Peyer's patch (tissue), 4 donors: ENCODE measurements at regions not wholly inside any gene's neighbourhood (a gene's known extent, or its start where the extent isn't known, plus 50 kb on each side); places are given as distances from the start of the nearest gene placed in this dataset.
A peak's percentile ranks its signal among the peaks of the same experiment; 100 is the strongest.
"Not testable (repeated sequence)": the region's sequence is repeated elsewhere in the genome, so short reads cannot be mapped to it uniquely, and the experiment has no call there.

Source experiments
- DNase-seq, 3 donors: peaks; one replicate each; pipeline ENCODE4 v3.0.0-alpha.2; 2017 to 2019
- H3K27ac ChIP-seq, 4 donors: fragments of 200-600 bp; sonication (generic); one replicate each; pipeline ENCODE4 v1.5.1; 2016 to 2019
- H3K27me3 ChIP-seq, 2 donors: fragments of 200-600 bp; sonication (generic); one replicate each; pipeline ENCODE4 v1.5.1; 2019
- H3K36me3 ChIP-seq, 3 donors: fragments of 200-600 bp; sonication (generic); one replicate each; pipeline ENCODE4 v1.5.1; 2016 to 2019
- H3K4me1 ChIP-seq, 4 donors: fragments of 200-600 bp; sonication (generic); one replicate each; pipeline ENCODE4 v1.5.1; 2016 to 2019
- H3K4me3 ChIP-seq, 4 donors: fragments of 200-600 bp; sonication (generic); 1 replicate in 3 of 4; 2 replicates in 1 of 4; pipeline ENCODE4 v1.5.1; 2016 to 2019; ENCODE audit warnings: mild to moderate bottlenecking in 1 of 4
- H3K9me3 ChIP-seq, 4 donors: fragments of 200-600 bp; sonication (generic); one replicate each; pipeline ENCODE4 v1.5.1; 2016 to 2019; ENCODE audit warnings: mild to moderate bottlenecking in 1 of 4
- CTCF ChIP-seq, 6 experiments: fragments of 450-650 bp in 4 of 6; fragments of 200-600 bp in 2 of 6; sonication (generic) in 1 of 6; IDR thresholded peaks; one replicate each; pipeline ENCODE4 v1.5.1; 2017 to 2019; ENCODE audit warnings: antibody characterized with exemption in 6 of 6, mild to moderate bottlenecking in 3 of 6, moderate library complexity in 1 of 6
- POLR2A ChIP-seq, 2 donors: fragments of 450-650 bp; IDR thresholded peaks; one replicate each; pipeline ENCODE4 v1.5.1; 2017; ENCODE audit warnings: antibody characterized with exemption in 2 of 2, mild to moderate bottlenecking in 2 of 2, moderate library complexity in 2 of 2

- H3K36me3 ChIP-seq: no peaks in the 10 kb centered on the region
- H3K9me3 ChIP-seq: no peaks in the 10 kb centered on the region
- H3K4me1 ChIP-seq: peaks cover 0 to 39% (median 0%) of the 10 kb centered on the region in 4 donors
- peak overlapping the region in 2 of 4 donors; percentile 14 to 40 for H3K27ac ChIP-seq
- TF ChIP-seq POLR2A (IDR thresholded peaks at IDR 0.05) (peak in 1 of 2 donors; percentile 4), CTCF (IDR thresholded peaks at IDR 0.05) (peak in 1 of 6 experiments; percentile 7)
- peak in 2 of 3 donors; percentile 62 to 72 for DNase-seq
- H3K27me3 ChIP-seq: no peaks in the 10 kb centered on the region
- no peak overlapping the region for H3K4me3 ChIP-seq
These were observed 162.4 kb upstream of the ZNF608 start for GRCh38 chr5:124908581-124909451.

- no peaks in the 10 kb centered on the region for H3K9me3 ChIP-seq
- H3K4me3 ChIP-seq: no peak overlapping the region
- H3K27ac ChIP-seq: no peak overlapping the region
- DNase-seq: no peak
- H3K4me1 ChIP-seq: peaks cover 0 to 39% (median 0%) of the 10 kb centered on the region in 4 donors
- H3K27me3 ChIP-seq: no peaks in the 10 kb centered on the region
- TF ChIP-seq CTCF (IDR thresholded peaks at IDR 0.05) (no peak), POLR2A (IDR thresholded peaks at IDR 0.05) (no peak)
- H3K36me3 ChIP-seq: no peaks in the 10 kb centered on the region
These were observed 163.3 kb upstream of the ZNF608 start for GRCh38 chr5:124909734-124910133.

GRCh38 chr5:124910354-124911016, 164.0 kb upstream of the ZNF608 start:
- peaks cover 0 to 38% (median 0%) of the 10 kb centered on the region in 4 donors for H3K4me1 ChIP-seq
- no peaks in the 10 kb centered on the region for H3K27me3 ChIP-seq
- no peaks in the 10 kb centered on the region for H3K9me3 ChIP-seq
- no peak overlapping the region for H3K27ac ChIP-seq
- no peak overlapping the region for H3K4me3 ChIP-seq
- no peak for DNase-seq
- TF ChIP-seq POLR2A (IDR thresholded peaks at IDR 0.05) (no peak), CTCF (IDR thresholded peaks at IDR 0.05) (no peak)
- no peaks in the 10 kb centered on the region for H3K36me3 ChIP-seq

GRCh38 chr5:124912638-124913328, 166.3 kb upstream of the ZNF608 start:
- no peaks in the 10 kb centered on the region for H3K36me3 ChIP-seq
- no peak overlapping the region for H3K4me3 ChIP-seq
- H3K27ac ChIP-seq: no peak overlapping the region
- no peak for DNase-seq
- H3K4me1 ChIP-seq: peaks cover 0 to 17% (median 0%) of the 10 kb centered on the region in 4 donors
- no peak for TF ChIP-seq POLR2A (IDR thresholded peaks at IDR 0.05)
- TF ChIP-seq CTCF (IDR thresholded peaks at IDR 0.05): no peak
- no peaks in the 10 kb centered on the region for H3K27me3 ChIP-seq
- no peaks in the 10 kb centered on the region for H3K9me3 ChIP-seq

GRCh38 chr5:124913329-124913653, 166.9 kb upstream of the ZNF608 start:
- H3K4me3 ChIP-seq: no peak overlapping the region
- H3K4me1 ChIP-seq: peaks cover 0 to 11% (median 0%) of the 10 kb centered on the region in 4 donors
- no peak for DNase-seq
- H3K27ac ChIP-seq: no peak overlapping the region
- TF ChIP-seq POLR2A (IDR thresholded peaks at IDR 0.05) (no peak), CTCF (IDR thresholded peaks at IDR 0.05) (no peak)
- no peaks in the 10 kb centered on the region for H3K9me3 ChIP-seq
- no peaks in the 10 kb centered on the region for H3K36me3 ChIP-seq
- no peaks in the 10 kb centered on the region for H3K27me3 ChIP-seq

GRCh38 chr5:124916313-124916712, 169.9 kb upstream of the ZNF608 start:
- not testable (repeated sequence) for H3K27ac ChIP-seq, DNase-seq, H3K36me3 ChIP-seq, H3K27me3 ChIP-seq, H3K4me3 ChIP-seq, H3K4me1 ChIP-seq, H3K9me3 ChIP-seq
